Spleen (tissue), 11 donors: ENCODE measurements at regions not wholly inside any gene's neighbourhood (a gene's known extent, or its start where the extent isn't known, plus 50 kb on each side); places are given as distances from the start of the nearest gene placed in this dataset.

ENCODE experiments used
- DNase-seq: peaks from one replicate; pipeline ENCODE4 v3.0.0-alpha.2; 2020
- H3K27ac ChIP-seq, 8 donors: fragments of 200-600 bp; sonication (generic) in 7 of 8; 1 replicate in 4 of 8; 2 replicates in 4 of 8; pipeline versions ENCODE4 v1.5.0 to v1.8.0; 2016 to 2021; ENCODE audit warnings: inconsistent platforms in 4 of 8, mild to moderate bottlenecking in 4 of 8, moderate library complexity in 1 of 8
- H3K27me3 ChIP-seq, 7 donors: fragments of 200-600 bp; sonication (generic) in 6 of 7; replicated peaks in 1 of 7; 1 replicate in 4 of 7; 2 replicates in 3 of 7; pipeline versions ENCODE4 v1.5.0 to v1.8.0; 2016 to 2021; ENCODE audit warnings: inconsistent platforms in 3 of 7, mild to moderate bottlenecking in 1 of 7
- H3K36me3 ChIP-seq, 6 donors: fragments of 200-600 bp; sonication (generic) in 5 of 6; 1 replicate in 4 of 6; 2 replicates in 2 of 6; pipeline versions ENCODE4 v1.5.0 to v1.8.0; 2016 to 2021; ENCODE audit warnings: inconsistent platforms in 2 of 6
- H3K4me1 ChIP-seq, 6 donors: fragments of 200-600 bp; sonication (generic) in 5 of 6; 1 replicate in 3 of 6; 2 replicates in 3 of 6; pipeline versions ENCODE4 v1.5.0 to v1.8.0; 2016 to 2021; ENCODE audit warnings: inconsistent platforms in 3 of 6
- H3K4me3 ChIP-seq, 8 donors: fragments of 200-600 bp; sonication (generic) in 7 of 8; 1 replicate in 4 of 8; 2 replicates in 4 of 8; pipeline versions ENCODE4 v1.5.0 to v1.8.0; 2016 to 2021; ENCODE audit warnings: inconsistent platforms in 4 of 8, mild to moderate bottlenecking in 4 of 8, moderate library complexity in 2 of 8
- H3K9me3 ChIP-seq, 8 donors: fragments of 200-600 bp; sonication (generic) in 7 of 8; 1 replicate in 4 of 8; 2 replicates in 4 of 8; pipeline versions ENCODE4 v1.5.0 to v1.8.0; 2016 to 2021; ENCODE audit warnings: inconsistent platforms in 4 of 8
- CTCF ChIP-seq, 11 experiments: fragments of 200-600 bp in 7 of 11; fragments of 450-650 bp in 4 of 11; sonication (generic) in 4 of 11; IDR thresholded peaks in 8 of 11; conservative IDR thresholded peaks in 3 of 11; 1 replicate in 7 of 11; 2 replicates in 4 of 11; pipeline versions ENCODE4 v1.4.0 to v1.8.0; 2016 to 2021; ENCODE audit warnings: antibody characterized with exemption in 11 of 11, inconsistent platforms in 4 of 11, mild to moderate bottlenecking in 1 of 11
- POLR2A ChIP-seq, 3 donors: fragments of 450-650 bp; IDR thresholded peaks; one replicate each; pipeline ENCODE4 v1.5.1; 2017; ENCODE audit warnings: antibody characterized with exemption in 3 of 3, mild to moderate bottlenecking in 1 of 3
- POLR2AphosphoS5 ChIP-seq, 3 donors: sonication (generic); formaldehyde crosslinking; IDR thresholded peaks; one replicate each; pipeline ENCODE4 v1.5.1; 2017; ENCODE audit warnings: antibody characterized with exemption in 3 of 3
- WGBS, 5 donors: extraction: QIAGEN DNeasy Blood & Tissue Kit in 3 of 5; methylation state at CpG; one replicate each; pipeline versions ENCODE4 v1.1.5 to v1.1.7; 2013 to 2018; 5-methylcytosine and 5-hydroxymethylcytosine counted together
- intact Hi-C: fragments of 100-400 bp; cut with DNase I; formaldehyde crosslinking; loops from one replicate; pipeline ENCODE4 v1.15.0; 2023; ENCODE audit warnings: low total_unique reads
- donor health status: healthy with polysubstance abuse.
- donor health status: DM: no; HTN: no; CAD: no; lungs with moderate emphysema.
- donor health status: DM: no; HTN: no; CAD: no.
- donor health status: Bipolar disorder and iron deficiency.
- donor health status: healthy.
- donor health status: DM: no; HTN: no; CAD: no.
- donor health status: DM: yes; HTN: yes; CAD: no.

GRCh38 chr2:198253995-198254394 lies 449.6 kb downstream of the PLCL1 start:
- H3K27me3 ChIP-seq = peaks cover 0 to 17% (median 0%) of the 10 kb centered on the region in 7 donors

DNA sequence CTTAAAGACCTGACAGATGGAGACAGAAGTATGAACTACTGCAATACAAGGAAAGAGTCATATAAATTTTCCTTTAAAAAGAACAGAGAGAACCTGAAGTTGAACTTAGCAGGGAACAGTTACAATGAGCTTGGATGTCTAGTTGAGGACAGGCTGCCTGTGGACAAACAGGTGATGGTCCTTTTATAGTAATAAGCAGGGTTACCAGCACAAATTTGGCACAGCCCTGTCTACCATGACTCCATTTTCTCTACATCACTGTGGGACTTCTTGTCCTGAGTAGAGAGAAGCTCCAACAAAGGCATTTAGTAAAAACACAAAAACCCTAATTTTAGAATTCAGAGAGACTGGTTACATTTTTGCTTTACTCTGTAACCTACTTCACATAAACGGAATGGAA lies 448.1 kb downstream of the PLCL1 start:
- Histone ChIP-seq H3K36me3 (no peaks in the 10 kb centered on the region), H3K27ac (no peak overlapping the region), H3K27me3 (peaks cover 0 to 17% (median 0%) of the 10 kb centered on the region in 7 donors), H3K9me3 (no peaks in the 10 kb centered on the region), H3K4me1 (no peaks in the 10 kb centered on the region), H3K4me3 (no peak overlapping the region)
- no peak for DNase-seq
- TF ChIP-seq POLR2AphosphoS5 (IDR thresholded peaks at IDR 0.05) (no peak), POLR2A (IDR thresholded peaks at IDR 0.05) (no peak), CTCF (IDR thresholded peaks at IDR 0.05 in 8 of 11, conservative IDR thresholded peaks at IDR 0.05 in 3 of 11) (no peak)
- 70 to 89% (median 78%) methylated on average over 1 of the region's 1 CpG for WGBS, 5 donors
- intact Hi-C loops = no loop called here

More at GRCh38 chr2:198253995-198254394, 449.6 kb downstream of the PLCL1 start:
- no peak for DNase-seq
- Histone ChIP-seq H3K4me3 (no peak overlapping the region), H3K27ac (no peak overlapping the region), H3K9me3 (no peaks in the 10 kb centered on the region), H3K36me3 (no peaks in the 10 kb centered on the region), H3K4me1 (no peaks in the 10 kb centered on the region)
- TF ChIP-seq CTCF (IDR thresholded peaks at IDR 0.05 in 8 of 11, conservative IDR thresholded peaks at IDR 0.05 in 3 of 11) = no peak
- intact Hi-C loops = no loop called here

DNA sequence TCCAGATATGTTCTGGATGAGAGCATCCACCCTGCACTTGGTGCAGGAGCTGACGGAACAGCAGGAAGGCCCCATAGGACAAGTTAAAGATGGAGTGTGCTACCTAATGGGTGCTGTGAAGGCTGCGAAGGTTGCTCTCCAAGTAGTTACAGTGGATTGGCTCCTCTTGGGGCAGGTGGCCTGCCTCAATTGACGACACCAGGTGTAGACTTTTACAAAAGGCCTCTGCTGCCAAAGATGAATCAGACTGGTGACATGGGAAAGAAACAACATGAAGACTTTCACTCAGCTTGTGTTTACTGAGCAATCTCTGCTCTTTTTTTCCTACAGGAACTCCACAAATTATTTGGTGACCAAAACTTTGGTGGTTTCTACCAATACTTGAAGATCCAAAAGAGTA lies 437.7 kb downstream of the PLCL1 start:
- WGBS, 5 donors = 85 to 92% (median 88%) methylated on average over 3 of the region's 3 CpGs
- no peaks in the 10 kb centered on the region for H3K4me1 ChIP-seq
- H3K36me3 ChIP-seq = no peaks in the 10 kb centered on the region
- H3K4me3 ChIP-seq = no peak overlapping the region
- no peaks in the 10 kb centered on the region for H3K27me3 ChIP-seq
- no peak for TF ChIP-seq POLR2AphosphoS5 (IDR thresholded peaks at IDR 0.05)
- TF ChIP-seq CTCF (IDR thresholded peaks at IDR 0.05 in 8 of 11, conservative IDR thresholded peaks at IDR 0.05 in 3 of 11) = no peak
- TF ChIP-seq POLR2A (IDR thresholded peaks at IDR 0.05) = no peak
- DNase-seq = no peak
- no peak overlapping the region for H3K27ac ChIP-seq
- H3K9me3 ChIP-seq = no peaks in the 10 kb centered on the region
- intact Hi-C loops = no loop called here

DNA sequence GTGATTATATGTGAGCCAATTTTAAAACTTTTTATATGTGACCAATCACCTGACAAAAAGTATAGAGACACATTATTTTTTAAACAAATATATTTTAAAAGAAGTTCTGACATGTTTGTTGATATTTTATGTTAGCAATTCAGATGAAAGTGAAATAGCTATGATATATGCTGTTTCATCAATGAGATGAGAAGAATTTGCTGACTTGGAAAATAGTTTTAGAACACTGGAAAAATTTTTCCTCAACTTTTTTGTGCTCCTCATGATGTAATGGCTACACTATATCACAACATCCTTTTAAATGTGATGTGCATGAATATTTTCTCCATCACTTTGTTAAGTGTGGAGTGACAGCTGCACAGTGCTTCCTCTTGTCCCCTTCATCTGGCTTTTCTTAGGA lies 434.0 kb downstream of the PLCL1 start:
- no peaks in the 10 kb centered on the region for H3K9me3 ChIP-seq
- DNase-seq = no peak
- no peaks in the 10 kb centered on the region for H3K4me1 ChIP-seq
- intact Hi-C loops = no loop called here
- no peak overlapping the region for H3K27ac ChIP-seq
- H3K27me3 ChIP-seq = no peaks in the 10 kb centered on the region
- H3K4me3 ChIP-seq = no peak overlapping the region
- no peaks in the 10 kb centered on the region for H3K36me3 ChIP-seq
- TF ChIP-seq POLR2AphosphoS5 (IDR thresholded peaks at IDR 0.05) (no peak), POLR2A (IDR thresholded peaks at IDR 0.05) (no peak), CTCF (IDR thresholded peaks at IDR 0.05 in 8 of 11, conservative IDR thresholded peaks at IDR 0.05 in 3 of 11) (no peak)
